ENCODE measurements at regions not wholly inside any gene's neighbourhood (a gene's known extent, or its start where the extent isn't known, plus 50 kb on each side); places are given as distances from the start of the nearest gene placed in this dataset.

DNA sequence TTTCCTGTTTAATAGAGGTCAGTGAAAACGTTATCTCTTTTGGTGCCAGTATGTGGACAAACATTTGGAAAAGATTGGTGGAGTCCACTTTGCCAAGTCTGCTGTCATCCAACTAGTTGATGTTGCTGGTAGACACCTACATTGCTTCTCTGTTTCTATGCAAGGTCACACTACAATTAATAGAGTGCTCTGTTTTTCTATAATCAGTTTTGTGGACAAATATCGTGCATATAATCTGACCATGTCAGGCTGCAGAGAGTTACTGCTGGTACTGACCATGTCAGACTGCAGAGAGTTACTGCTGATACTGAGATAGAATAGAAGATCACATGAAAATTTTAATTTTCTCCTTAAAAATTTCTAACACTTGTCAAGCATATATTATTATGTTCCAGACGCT is 603.3 kb downstream of the TSN start:
- TF ChIP-seq, protein P1, sequence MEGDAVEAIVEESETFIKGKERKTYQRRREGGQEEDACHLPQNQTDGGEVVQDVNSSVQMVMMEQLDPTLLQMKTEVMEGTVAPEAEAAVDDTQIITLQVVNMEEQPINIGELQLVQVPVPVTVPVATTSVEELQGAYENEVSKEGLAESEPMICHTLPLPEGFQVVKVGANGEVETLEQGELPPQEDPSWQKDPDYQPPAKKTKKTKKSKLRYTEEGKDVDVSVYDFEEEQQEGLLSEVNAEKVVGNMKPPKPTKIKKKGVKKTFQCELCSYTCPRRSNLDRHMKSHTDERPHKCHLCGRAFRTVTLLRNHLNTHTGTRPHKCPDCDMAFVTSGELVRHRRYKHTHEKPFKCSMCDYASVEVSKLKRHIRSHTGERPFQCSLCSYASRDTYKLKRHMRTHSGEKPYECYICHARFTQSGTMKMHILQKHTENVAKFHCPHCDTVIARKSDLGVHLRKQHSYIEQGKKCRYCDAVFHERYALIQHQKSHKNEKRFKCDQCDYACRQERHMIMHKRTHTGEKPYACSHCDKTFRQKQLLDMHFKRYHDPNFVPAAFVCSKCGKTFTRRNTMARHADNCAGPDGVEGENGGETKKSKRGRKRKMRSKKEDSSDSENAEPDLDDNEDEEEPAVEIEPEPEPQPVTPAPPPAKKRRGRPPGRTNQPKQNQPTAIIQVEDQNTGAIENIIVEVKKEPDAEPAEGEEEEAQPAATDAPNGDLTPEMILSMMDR (IDR thresholded peaks at IDR 0.05) = no peak
- no peak for TF ChIP-seq POLR2A (IDR thresholded peaks at IDR 0.05)

Measured in body of pancreas (tissue), 4 donors.